Eye (tissue), 1 donor: ENCODE measurements at regions not wholly inside any gene's neighbourhood (a gene's known extent, or its start where the extent isn't known, plus 50 kb on each side); places are given as distances from the start of the nearest gene placed in this dataset.
A peak's percentile ranks its signal among the peaks of the same experiment; 100 is the strongest.
"Not testable (repeated sequence)": the region's sequence is repeated elsewhere in the genome, so short reads cannot be mapped to it uniquely, and the experiment has no call there.

Source experiments
- DNase-seq: peaks from one replicate; pipeline ENCODE4 v3.0.0-alpha.2; 2015

DNA sequence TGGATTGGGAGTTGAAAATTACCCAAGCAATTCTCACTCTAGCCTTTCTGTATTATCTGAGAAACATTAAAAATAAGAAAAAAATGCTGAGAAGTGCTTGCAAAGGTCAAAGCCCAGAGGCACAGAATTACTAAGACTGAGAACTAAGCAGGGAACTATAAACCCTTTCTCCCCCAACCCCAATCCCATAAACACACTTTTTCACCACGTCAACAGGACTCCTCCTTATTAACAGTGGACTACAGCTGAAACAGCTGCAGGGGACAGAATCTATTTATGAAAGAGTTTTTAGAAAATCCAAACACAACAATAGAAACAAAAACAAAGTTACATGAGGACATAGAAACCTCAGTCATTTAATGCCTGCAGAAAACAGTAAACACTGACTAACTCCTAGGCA lies 984.1 kb downstream of the TRAM1L1 start:
- DNase-seq: no peak

- DNase-seq: no peak
These were observed 985.8 kb downstream of the TRAM1L1 start for GRCh38 chr4:116099596-116099995.

GRCh38 chr4:116097353-116097752 lies 983.9 kb upstream of the NDST4 start:
- DNase-seq: not testable (repeated sequence)

- DNase-seq: no peak
These were observed 979.5 kb upstream of the NDST4 start for GRCh38 chr4:116092961-116093360.

DNA sequence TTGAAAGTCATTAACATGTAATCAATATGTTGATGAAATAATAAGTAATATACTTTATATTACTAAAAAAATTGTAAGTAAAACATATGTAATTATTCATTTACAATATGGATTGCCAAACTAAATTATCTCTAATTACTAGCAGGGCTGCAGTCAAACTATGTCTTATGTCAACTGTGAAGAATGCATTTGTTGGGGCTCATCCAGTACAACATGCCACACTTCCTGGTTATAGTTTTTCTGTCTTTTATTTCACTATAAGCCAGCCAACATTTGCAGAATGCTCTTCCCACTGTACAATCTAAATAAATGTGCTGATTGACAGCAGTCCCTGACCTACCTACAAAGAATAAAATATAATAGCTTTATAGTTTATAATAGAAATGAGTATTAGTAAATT lies 975.4 kb upstream of the NDST4 start:
- DNase-seq: peak; percentile 4

DNA sequence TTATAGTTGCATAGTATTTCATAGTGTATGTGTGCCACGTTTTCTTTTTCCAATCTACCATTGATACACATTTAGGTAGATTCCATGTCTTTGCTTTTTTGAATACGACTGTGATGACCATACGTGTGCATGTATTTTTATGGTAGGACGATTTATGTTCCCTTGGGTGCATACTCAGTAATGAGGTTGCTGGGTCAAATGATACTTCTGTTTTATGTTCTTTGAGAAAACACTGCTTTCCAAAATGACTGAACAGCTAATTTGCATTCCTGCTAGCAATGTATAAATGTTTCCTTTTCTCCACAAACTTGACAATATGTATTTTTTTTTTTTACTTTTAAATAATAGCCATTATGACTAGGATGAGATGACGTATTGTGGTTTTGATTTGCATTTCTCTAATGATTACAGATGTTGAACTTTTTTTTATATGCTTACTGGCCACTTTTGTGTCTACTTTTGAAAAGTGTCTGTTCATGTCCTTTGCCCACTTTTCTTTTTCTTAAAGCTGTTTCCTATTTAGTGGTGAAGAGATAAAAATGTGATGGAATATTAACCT lies 969.5 kb upstream of the NDST4 start:
- DNase-seq: no peak

DNA sequence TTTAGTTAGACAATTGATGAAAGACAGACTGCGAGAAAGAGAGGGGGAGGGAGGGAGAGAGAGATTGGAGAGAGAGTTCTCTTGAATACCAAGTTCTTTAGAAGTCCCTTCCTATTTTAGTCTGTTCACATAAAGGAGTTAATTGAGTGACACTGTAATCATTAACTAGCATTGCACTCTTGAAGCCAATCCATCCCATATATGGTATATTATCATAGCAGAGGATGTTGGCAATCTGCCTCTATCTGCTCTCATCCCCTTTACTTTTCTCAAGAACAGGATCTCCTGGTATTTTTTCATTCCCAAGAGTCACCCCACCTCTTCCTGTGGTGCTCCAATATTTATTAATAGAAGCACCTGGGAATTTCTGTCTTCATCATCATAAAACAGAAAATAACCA lies 959.6 kb upstream of the NDST4 start:
- no peak for DNase-seq

GRCh38 chr4:116070283-116070682 lies 956.9 kb upstream of the NDST4 start:
- DNase-seq: no peak

DNA sequence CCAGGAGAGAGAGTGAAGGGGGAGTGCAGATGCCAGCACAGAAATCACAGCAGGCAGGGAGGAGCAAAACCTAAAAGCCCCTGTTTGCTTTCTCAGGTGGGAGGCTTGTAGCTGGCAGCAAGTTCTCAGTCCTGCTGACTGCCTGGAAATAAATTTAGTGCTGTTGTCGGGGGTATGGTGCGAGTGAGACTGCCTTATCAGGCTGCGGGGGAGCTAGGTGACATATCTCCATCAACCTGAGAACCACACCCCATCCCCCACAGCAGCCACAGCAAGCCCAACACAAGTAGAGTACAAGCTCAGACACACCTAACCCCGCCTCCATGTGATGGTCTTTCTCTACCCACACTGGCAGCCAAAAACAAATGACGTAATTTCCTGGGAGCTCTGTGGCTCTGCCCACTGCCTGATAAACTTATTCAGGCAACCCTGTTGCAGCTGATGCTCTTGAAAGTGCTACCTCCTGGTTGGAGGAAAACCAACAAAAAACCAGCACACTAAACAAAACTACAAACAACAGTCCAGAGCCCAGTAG lies 953.4 kb upstream of the NDST4 start:
- no peak for DNase-seq

GRCh38 chr4:116064331-116064730 lies 950.9 kb upstream of the NDST4 start:
- DNase-seq: no peak

DNA sequence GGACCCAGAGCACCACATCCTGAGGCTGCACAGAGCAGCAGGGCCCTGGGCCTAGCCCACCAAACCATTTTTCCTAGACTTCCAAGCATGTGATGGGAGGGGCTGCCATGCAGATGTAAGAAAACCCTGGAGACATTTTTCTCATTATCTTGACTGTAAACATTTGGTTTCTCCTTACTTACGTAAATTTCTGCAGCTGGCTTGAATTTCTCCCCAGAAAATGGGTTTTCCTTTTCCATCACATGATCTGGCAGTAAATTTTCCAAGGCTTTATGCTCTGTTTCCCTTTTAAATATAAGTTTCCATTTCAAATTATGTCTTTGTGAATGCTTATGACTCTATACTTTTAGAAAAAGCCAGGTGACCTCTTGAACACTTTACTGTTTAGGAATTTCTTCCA lies 945.9 kb upstream of the NDST4 start:
- no peak for DNase-seq

DNA sequence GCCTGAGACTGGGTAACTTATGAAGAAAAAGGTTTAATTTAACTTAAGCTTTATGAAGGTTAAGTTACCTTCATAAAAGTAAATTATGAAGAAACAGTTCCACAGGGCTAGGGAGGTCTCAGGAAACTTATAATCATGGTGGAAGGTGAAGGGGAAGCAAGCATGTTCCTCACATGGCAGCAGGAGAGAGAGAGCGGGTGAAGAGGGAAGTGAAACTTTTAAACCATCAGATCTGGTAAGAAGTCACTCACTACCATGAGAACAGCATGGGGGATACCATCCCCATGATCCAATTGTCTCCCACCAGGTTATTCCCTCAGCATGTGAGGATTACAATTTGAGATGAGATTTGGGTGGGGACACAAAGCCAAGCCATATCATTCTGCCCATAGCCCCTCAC lies 944.7 kb upstream of the NDST4 start:
- DNase-seq: no peak

DNA sequence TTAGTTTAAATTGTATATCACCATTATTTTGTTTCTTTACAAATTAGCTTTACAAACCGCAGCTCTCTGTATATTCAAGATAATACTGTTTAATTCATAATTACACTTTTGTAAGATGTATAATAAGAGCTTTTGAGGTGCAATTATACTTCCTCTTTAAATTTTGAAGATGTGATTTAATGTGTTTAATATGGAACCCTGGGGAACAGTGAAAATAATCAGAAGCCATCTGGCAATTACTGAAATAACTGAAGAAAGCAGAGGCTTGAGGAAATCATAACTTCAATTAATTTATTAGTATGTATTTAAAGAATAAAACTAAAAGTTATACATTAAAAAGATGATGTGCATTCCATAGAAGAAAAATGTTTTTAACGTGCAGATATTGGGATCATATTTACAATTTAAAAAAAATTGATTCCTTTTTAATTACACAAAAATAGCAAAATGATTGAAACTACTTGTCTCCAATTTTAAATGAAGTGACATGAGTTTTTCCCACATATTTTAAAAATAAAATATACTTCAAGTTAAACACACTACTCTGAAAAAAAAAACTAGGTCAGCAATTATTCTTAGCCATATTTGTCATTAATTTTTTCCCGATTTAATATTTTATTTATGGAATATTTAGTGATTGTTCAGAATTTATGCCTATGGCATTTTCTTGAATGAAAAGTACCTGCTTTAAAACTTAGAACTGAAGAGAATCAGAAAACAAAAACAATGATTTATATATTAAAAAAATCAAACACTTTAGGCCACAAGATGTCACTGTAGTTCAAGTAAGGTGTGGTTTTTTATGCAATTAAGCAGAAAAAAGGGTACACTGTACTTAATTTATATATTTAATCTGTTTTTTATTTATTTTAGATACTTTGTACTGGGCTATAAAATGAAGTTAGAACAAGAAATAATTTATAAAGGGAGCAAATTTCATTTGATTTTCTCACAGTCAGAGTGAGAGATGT lies 942.7 kb upstream of the NDST4 start:
- peak; percentile 38 for DNase-seq

GRCh38 chr4:116027311-116027710 lies 913.9 kb upstream of the NDST4 start:
- no peak for DNase-seq

- DNase-seq: no peak
These were observed 911.7 kb upstream of the NDST4 start for GRCh38 chr4:116024954-116025708.

DNA sequence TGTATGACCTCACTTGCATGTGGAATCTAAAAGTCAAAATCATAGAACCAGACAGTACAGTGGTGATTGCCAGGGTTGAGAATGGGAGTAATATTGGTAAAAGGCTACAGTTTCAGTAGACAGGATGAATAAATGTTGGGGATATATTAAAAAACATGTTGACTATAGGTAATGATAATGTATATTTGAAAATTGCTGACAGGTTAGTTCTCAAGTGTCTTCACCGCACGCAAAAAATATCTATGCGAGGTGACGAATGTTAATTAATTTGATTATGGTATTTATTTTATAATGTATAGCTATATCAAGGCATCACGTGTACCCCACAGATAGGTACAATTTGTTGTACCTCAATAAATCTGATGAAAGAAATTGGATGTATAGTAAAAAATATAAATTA lies 909.6 kb upstream of the NDST4 start:
- DNase-seq: no peak

- DNase-seq: no peak
These were observed 906.8 kb upstream of the NDST4 start for GRCh38 chr4:116020141-116020722.

DNA sequence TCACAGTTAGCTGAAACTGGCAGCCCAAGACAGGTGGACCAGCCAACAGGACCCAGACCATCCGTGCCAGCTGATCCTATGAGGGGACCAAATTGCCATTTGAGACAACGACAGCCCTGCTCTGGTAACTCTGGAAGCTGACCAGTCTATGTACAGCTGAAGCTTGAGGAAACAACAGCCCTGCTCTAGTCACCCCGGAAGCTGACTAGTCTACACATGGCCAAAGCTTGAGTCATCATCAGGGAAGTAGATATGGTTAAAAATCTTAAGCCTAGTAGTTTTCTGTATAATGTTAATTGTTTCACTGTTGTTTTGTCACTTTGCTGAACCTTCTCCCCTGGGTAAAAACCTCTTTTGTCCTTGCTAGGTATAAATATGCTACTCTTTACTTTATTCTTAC lies 905.4 kb upstream of the NDST4 start:
- DNase-seq: no peak

DNA sequence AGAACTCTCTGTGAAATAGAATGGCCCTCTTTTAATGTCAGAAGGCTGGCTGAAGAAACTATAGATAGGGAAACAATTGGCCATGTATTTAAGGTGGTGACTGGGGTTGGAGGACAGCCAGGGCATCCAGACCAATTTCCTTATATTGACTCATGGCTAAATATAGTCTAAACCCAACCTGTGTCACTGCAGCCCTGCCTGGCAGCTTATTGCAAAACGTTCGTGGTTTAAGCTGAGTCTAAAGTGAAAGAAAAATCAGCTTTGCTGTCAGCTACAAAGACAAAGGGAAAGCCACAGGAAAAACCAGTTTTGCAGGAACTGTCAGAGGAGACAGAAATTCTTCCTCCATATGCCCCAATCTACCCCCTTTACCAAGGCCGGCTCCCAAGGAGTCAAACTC lies 902.8 kb upstream of the NDST4 start:
- no peak for DNase-seq

- no peak for DNase-seq
These were observed 902.1 kb upstream of the NDST4 start for GRCh38 chr4:116015549-116015948.

GRCh38 chr4:116015062-116015461 lies 901.6 kb upstream of the NDST4 start:
- no peak for DNase-seq

GRCh38 chr4:116010923-116011322 lies 897.5 kb upstream of the NDST4 start:
- no peak for DNase-seq

DNA sequence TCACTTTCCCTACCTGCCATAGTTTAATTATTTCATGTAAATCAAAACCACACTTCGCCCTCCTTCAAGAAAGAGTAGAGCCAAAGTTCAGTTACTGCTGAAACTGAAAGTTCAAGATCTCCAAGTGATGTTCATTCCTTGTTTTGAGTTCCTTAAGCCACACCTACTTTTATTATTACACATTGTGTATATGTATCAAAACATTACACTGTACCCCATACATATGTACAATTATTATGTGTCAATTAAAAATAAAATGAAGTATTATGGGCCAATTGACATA lies 892.3 kb upstream of the NDST4 start:
- no peak for DNase-seq
